Retinal pigment epithelial cell (primary cell): ENCODE measurements at regions not wholly inside any gene's neighbourhood (a gene's known extent, or its start where the extent isn't known, plus 50 kb on each side); places are given as distances from the start of the nearest gene placed in this dataset.

Experiments
- DNase-seq: peaks from one replicate; pipeline ENCODE4 v3.0.0-alpha.2; 2010; ENCODE audit warnings: low read depth
- H3K4me3 ChIP-seq: 2 replicates; pipeline ENCODE4 v1.5.1; 2011; ENCODE audit warnings: mild to moderate bottlenecking, low read length, control low read depth, moderate library complexity
- TF ChIP-seq, protein P1 (sequence below): conservative IDR thresholded peaks from 2 replicates; pipeline ENCODE4 v1.5.1; 2011; ENCODE audit warnings: low read depth, low read length, control low read depth, inconsistent platforms

DNA sequence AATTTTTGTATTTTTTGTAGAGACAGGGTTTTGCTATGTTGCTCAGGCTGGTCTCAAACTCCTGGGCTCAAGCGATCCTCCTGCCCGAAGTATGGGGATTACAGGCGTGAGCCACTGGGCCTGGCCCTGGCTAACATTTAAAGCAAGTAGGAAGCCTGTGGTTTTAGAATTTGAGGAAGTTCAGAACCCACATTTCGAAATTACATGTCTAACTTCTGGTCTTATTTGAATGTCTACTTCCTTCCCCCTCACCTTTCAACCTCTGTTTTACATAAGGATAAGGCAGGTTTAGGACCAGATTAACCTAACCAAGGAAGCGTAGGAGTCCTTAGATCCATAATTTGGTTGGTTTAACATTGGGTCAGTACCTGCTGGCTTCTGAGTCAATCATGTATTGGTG lies 120.5 kb upstream of the PROK2 start:
- TF ChIP-seq, protein P1, sequence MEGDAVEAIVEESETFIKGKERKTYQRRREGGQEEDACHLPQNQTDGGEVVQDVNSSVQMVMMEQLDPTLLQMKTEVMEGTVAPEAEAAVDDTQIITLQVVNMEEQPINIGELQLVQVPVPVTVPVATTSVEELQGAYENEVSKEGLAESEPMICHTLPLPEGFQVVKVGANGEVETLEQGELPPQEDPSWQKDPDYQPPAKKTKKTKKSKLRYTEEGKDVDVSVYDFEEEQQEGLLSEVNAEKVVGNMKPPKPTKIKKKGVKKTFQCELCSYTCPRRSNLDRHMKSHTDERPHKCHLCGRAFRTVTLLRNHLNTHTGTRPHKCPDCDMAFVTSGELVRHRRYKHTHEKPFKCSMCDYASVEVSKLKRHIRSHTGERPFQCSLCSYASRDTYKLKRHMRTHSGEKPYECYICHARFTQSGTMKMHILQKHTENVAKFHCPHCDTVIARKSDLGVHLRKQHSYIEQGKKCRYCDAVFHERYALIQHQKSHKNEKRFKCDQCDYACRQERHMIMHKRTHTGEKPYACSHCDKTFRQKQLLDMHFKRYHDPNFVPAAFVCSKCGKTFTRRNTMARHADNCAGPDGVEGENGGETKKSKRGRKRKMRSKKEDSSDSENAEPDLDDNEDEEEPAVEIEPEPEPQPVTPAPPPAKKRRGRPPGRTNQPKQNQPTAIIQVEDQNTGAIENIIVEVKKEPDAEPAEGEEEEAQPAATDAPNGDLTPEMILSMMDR = no peak
- no peak for DNase-seq
- no peak overlapping the region for H3K4me3 ChIP-seq

DNA sequence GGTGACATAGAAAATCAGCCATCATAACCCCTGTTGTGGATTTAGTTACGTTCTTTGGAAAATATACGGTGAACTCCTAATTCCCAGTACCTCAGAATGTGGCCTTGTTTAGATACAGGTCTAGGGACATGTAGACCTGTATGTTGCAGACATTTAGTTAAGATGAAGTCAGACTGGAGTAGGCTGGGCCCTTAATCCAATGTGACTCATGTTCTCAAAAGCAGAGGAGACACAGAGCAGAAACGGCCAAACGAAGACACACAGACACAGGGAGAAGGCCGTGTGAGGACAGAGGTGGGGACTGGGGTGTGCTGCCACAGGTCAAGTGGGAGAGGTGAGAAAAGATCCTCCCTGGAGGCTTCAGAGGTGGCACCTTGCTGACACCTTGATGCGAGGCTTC lies 119.0 kb upstream of the PROK2 start:
- no peak overlapping the region for H3K4me3 ChIP-seq
- TF ChIP-seq, protein P1 = no peak
- no peak for DNase-seq

DNA sequence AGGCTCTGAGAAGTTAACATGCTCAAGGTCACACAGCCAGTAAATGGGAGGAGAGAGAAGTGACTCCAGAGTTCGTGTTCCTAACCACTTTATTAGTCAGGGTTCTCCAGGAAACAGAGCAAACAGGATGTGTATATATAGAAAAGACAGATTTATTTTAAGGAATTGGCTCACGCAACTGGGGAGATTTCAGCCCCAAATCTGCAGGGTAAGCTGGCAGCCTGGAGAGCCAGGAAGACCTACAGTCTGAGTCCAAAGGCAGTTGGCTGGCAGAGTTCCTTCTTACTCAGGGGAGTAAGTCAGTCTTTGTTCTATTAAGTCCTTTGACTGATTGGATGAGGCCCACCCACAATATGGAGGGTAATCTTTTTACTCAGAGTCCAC lies 118.2 kb upstream of the PROK2 start:
- TF ChIP-seq, protein P1 = no peak
- DNase-seq = no peak
- no peak overlapping the region for H3K4me3 ChIP-seq

DNA sequence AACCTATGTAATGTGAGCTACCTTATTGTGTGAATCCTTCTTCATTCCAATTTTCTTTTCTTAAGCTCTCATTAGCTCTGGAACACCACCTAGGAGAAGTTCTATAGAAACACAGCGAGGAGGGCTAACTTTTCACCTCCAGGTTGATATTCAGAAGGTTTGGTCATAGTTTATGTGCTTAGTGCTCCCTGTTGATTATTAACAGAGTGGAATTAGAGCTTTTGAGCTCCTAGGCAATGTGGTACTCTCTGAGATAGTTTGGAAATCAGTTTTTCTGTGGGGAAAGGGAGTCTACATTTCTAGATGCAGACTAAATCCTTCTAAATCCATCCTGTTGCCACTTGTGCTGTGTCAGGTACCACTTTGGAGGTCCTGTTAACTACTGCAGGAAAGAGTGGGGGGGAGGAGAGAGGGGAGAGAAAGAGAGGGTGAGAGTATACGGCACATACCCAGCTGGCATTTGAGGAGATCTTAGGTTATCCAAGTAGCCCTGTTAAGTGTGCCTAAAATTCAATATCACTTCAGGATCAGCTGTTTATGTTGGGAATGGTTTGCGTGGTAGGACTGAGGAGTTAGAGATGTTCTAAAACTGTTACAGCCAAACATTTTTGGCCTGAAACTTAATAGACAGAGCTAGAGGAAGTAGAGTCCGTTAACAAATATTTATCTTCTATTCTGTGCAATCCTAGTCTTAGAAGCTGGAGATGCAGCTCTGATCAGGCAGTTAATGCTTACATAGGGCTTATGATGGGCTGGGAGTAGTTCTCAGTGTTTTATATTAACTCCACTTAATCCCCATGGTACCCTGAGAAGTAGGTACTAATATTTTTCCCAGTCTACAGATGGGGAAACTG lies 117.5 kb upstream of the PROK2 start:
- H3K4me3 ChIP-seq = no peak overlapping the region
- DNase-seq = no peak
- TF ChIP-seq, protein P1 = no peak

DNA sequence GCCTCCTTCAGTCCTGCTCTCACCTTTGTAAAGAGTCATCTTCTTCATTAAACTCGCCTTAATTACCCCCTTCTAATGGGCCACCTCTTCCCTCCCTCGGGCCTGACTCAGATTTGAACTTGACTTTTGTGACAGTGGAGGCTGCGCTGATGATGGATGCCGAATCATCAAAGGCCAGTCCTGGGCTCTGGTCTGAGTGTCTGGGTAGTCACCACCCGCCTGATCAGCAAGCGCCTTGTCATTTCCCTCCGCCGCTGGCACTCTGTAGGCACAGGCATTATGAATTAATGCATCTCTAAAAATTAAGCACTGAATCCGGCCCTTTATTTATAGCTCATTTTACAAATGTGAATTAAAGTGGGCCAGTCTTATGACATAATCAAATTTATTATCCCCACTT lies 116.7 kb upstream of the PROK2 start:
- TF ChIP-seq, protein P1 = no peak
- DNase-seq = no peak
- H3K4me3 ChIP-seq = no peak overlapping the region

DNA sequence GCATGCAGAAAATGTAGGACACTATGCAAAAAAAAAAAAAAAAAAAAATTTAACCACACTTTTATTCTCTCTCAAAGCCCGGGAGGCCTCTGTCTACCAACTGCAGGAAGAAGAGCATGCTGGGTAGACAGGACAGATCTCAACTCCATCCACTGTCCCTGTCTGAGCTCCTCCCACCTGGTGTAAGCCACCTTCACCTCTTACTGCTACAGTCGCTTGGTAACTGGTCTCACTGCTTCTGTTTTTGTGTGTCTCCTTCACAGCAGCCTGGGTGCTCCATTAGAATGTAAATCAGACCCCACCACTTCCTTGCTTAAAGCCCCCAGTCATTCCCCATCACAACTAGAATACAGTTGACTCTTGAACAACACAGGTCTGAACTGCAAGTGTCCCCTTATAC lies 115.1 kb upstream of the PROK2 start:
- TF ChIP-seq, protein P1 = no peak
- no peak for DNase-seq
- no peak overlapping the region for H3K4me3 ChIP-seq

DNA sequence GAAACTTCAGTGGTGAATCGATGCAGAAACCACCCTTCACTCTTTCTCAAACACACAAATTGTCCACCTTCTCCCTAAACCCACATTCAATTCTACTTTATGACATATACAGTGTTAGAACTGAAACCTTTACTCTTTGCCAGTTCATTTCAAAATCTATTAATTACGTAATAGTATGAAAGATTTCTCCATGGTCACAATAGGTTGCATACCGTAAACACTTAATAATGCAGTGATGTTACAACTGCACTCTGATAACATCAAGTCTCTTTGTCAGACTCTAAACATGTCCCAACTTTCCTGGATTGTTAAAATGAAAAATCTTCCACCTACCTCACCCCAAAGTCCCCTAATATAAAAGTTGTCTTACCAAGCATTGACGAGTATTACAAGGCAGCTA lies 111.8 kb upstream of the PROK2 start:
- TF ChIP-seq, protein P1 = no peak
- H3K4me3 ChIP-seq = no peak overlapping the region
- no peak for DNase-seq
